MM.1S (cell line): ENCODE measurements at regions not wholly inside any gene's neighbourhood (a gene's known extent, or its start where the extent isn't known, plus 50 kb on each side); places are given as distances from the start of the nearest gene placed in this dataset.

Experiments used
- DNase-seq: peaks from one replicate; pipeline ENCODE4 v3.0.0-alpha.2; 2015
- H2AFZ ChIP-seq: fragments of 300-600 bp; sonication (generic); 2 replicates; pipeline ENCODE4 v1.6.0; 2016; ENCODE audit warnings: antibody characterized with exemption, low read length
- H3F3A ChIP-seq: fragments of 300-600 bp; sonication (generic); 2 replicates; pipeline ENCODE4 v1.6.1; 2016; ENCODE audit warnings: mild to moderate bottlenecking, antibody characterized with exemption, low read length, moderate library complexity, mixed read lengths; ENCODE audit not compliant: insufficient read depth
- H3K27ac ChIP-seq: fragments of 300-600 bp; sonication (generic); 2 replicates; pipeline ENCODE4 v1.5.1; 2016; ENCODE audit warnings: mild to moderate bottlenecking, low read length
- H3K27me3 ChIP-seq: fragments of 300-600 bp; sonication (generic); replicated peaks from 2 replicates; pipeline ENCODE4 v1.6.0; 2016; ENCODE audit warnings: low read length; ENCODE audit not compliant: insufficient read depth
- H3K36me3 ChIP-seq: fragments of 300-600 bp; sonication (generic); replicated peaks from 2 replicates; pipeline ENCODE4 v1.6.1; 2016; ENCODE audit warnings: mild to moderate bottlenecking, low read length, mixed read lengths; ENCODE audit not compliant: insufficient read depth
- H3K4me1 ChIP-seq: fragments of 300-600 bp; sonication (generic); 2 replicates; pipeline ENCODE4 v1.6.1; 2016; ENCODE audit warnings: low read length, mixed read lengths
- H3K4me2 ChIP-seq: fragments of 300-600 bp; sonication (generic); 2 replicates; pipeline ENCODE4 v1.6.0; 2016; ENCODE audit warnings: low read depth, low read length
- H3K4me3 ChIP-seq: fragments of 300-600 bp; sonication (generic); 2 replicates; pipeline ENCODE4 v1.5.1; 2016; ENCODE audit warnings: low read length, mixed read lengths
- H3K79me2 ChIP-seq: fragments of 300-600 bp; sonication (generic); 2 replicates; pipeline ENCODE4 v1.6.1; 2016; ENCODE audit warnings: mixed run types, low read length, mixed read lengths
- H3K9ac ChIP-seq: fragments of 300-600 bp; sonication (generic); 2 replicates; pipeline ENCODE4 v1.6.1; 2016; ENCODE audit warnings: low read length, mixed read lengths
- H3K9me2 ChIP-seq: fragments of 300-600 bp; sonication (generic); replicated peaks from 2 replicates; pipeline ENCODE4 v1.6.1; 2016; ENCODE audit warnings: mild to moderate bottlenecking, low read length, mixed read lengths; ENCODE audit not compliant: insufficient read depth
- H3K9me3 ChIP-seq: fragments of 300-600 bp; sonication (generic); replicated peaks from 2 replicates; pipeline ENCODE4 v1.6.1; 2016; ENCODE audit warnings: mild to moderate bottlenecking, low read length, mixed read lengths; ENCODE audit not compliant: insufficient read depth
- H4K20me1 ChIP-seq: fragments of 300-600 bp; sonication (generic); 2 replicates; pipeline ENCODE4 v1.6.1; 2016; ENCODE audit warnings: mild to moderate bottlenecking, low read length, moderate library complexity, mixed read lengths; ENCODE audit not compliant: insufficient read depth
- CTCF ChIP-seq: fragments of 300-600 bp; sonication (generic); IDR thresholded peaks from 2 replicates; pipeline ENCODE4 v1.5.1; 2016; ENCODE audit warnings: antibody characterized with exemption, low read length, mixed read lengths
- EZH2 ChIP-seq: fragments of 300-600 bp; sonication (generic); optimal IDR thresholded peaks from 2 replicates; pipeline ENCODE3; 2017; ENCODE audit warnings: low read depth, mild to moderate bottlenecking, antibody characterized with exemption, low read length, mixed read lengths
- EZH2phosphoT487 ChIP-seq: fragments of 300-600 bp; sonication (generic); IDR thresholded peaks from 2 replicates; pipeline ENCODE4 v1.6.1; 2018; ENCODE audit warnings: antibody characterized with exemption, low read length

- DNase-seq, result no peak
- Histone ChIP-seq H3K9ac (no peak overlapping the region), H3K9me3 (no peaks in the 10 kb centered on the region), H3K4me1 (no peaks in the 10 kb centered on the region), H3K27me3 (no peaks in the 10 kb centered on the region), H3F3A (no peaks in the 10 kb centered on the region), H3K4me3 (no peak overlapping the region), H3K4me2 (no peak overlapping the region), H3K36me3 (no peaks in the 10 kb centered on the region), H4K20me1 (no peaks in the 10 kb centered on the region), H2AFZ (no peak overlapping the region), H3K27ac (no peak overlapping the region), H3K9me2 (no peaks in the 10 kb centered on the region), H3K79me2 (no peaks in the 10 kb centered on the region)
- TF ChIP-seq EZH2phosphoT487 (no peak), EZH2 (no peak), CTCF (no peak)
These were observed 527.7 kb downstream of the EPHA3 start for GRCh38 chr3:89635137-89635536.

GRCh38 chr3:89644716-89645115 is 537.3 kb downstream of the EPHA3 start:
- H3K9ac ChIP-seq, result no peak overlapping the region
- H3K36me3 ChIP-seq, result no peaks in the 10 kb centered on the region
- H3K4me1 ChIP-seq, result no peaks in the 10 kb centered on the region
- no peak for TF ChIP-seq CTCF
- no peaks in the 10 kb centered on the region for H3K27me3 ChIP-seq
- no peak overlapping the region for H3K4me2 ChIP-seq
- no peak overlapping the region for H3K27ac ChIP-seq
- H3F3A ChIP-seq, result no peaks in the 10 kb centered on the region
- H3K4me3 ChIP-seq, result no peak overlapping the region
- DNase-seq, result no peak
- H3K9me3 ChIP-seq, result no peaks in the 10 kb centered on the region
- no peaks in the 10 kb centered on the region for H3K9me2 ChIP-seq
- no peak overlapping the region for H2AFZ ChIP-seq
- no peaks in the 10 kb centered on the region for H4K20me1 ChIP-seq
- no peaks in the 10 kb centered on the region for H3K79me2 ChIP-seq

DNA sequence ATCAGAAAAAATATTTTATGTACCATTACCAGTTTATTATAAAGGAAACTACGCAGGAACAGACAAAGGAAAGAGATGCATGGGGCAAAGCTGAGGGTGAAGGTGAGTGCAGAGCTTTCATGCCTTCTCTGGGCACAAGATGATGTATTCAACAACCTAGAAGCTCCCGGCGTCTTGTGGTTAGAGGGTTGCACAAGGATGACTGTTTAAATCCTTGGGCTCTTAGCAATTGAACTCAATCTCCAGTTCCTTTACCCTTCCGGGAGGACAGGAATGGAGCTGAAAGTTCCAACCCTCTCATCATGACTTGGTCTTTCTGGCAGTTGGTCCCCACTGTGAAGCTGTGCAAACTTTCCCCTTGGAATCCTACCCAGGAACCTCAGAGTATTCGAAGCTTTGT is 542.0 kb downstream of the EPHA3 start:
- Histone ChIP-seq H3K9ac (no peak overlapping the region), H3K36me3 (no peaks in the 10 kb centered on the region), H4K20me1 (no peaks in the 10 kb centered on the region), H3K79me2 (no peaks in the 10 kb centered on the region), H3F3A (no peaks in the 10 kb centered on the region), H3K4me3 (no peak overlapping the region), H2AFZ (no peak overlapping the region), H3K4me2 (no peak overlapping the region), H3K9me2 (no peaks in the 10 kb centered on the region), H3K27ac (no peak overlapping the region), H3K4me1 (no peaks in the 10 kb centered on the region), H3K9me3 (no peaks in the 10 kb centered on the region), H3K27me3 (no peaks in the 10 kb centered on the region)
- no peak for DNase-seq
- TF ChIP-seq EZH2phosphoT487, result no peak
- TF ChIP-seq CTCF, result no peak
- no peak for TF ChIP-seq EZH2

- Histone ChIP-seq H3K4me3 (no peak overlapping the region), H3K4me1 (no peaks in the 10 kb centered on the region), H4K20me1 (no peaks in the 10 kb centered on the region), H3K9ac (no peak overlapping the region), H3K27ac (no peak overlapping the region), H3K4me2 (no peak overlapping the region), H3K9me2 (no peaks in the 10 kb centered on the region), H3F3A (no peaks in the 10 kb centered on the region), H3K9me3 (no peaks in the 10 kb centered on the region), H3K79me2 (no peaks in the 10 kb centered on the region), H3K27me3 (no peaks in the 10 kb centered on the region), H3K36me3 (no peaks in the 10 kb centered on the region), H2AFZ (no peak overlapping the region)
- DNase-seq, result no peak
- no peak for TF ChIP-seq EZH2phosphoT487
These were observed 546.6 kb downstream of the EPHA3 start for GRCh38 chr3:89654031-89654430.
